IMR-90 (cell line): ENCODE measurements at regions not wholly inside any gene's neighbourhood (a gene's known extent, or its start where the extent isn't known, plus 50 kb on each side); places are given as distances from the start of the nearest gene placed in this dataset.

Source experiments
- ATAC-seq: fragments of 200-7000 bp; cut with Tn5 transposase; 2 replicates; pipeline ENCODE4 v1.9.1; 2020; ENCODE audit warnings: low read depth, mild to moderate bottlenecking, moderate library complexity
- BruUV-seq: library from RNA; stranded (reverse); fragments of 400-500 nt; replicated peaks from 2 replicates; lab custom pipeline; 2021; lab: Mats Ljungman, UMichigan
- CTCF ChIA-PET: fragments of 300-600 bp; formaldehyde crosslinking; extraction: SDS; loops from one replicate; lab custom pipeline; 2021; ENCODE audit warnings: antibody characterized with exemption; lab: Yijun Ruan, JAX
- POLR2A ChIA-PET: fragments of 300-600 bp; sonication (Branson Sonifier 250); formaldehyde crosslinking; loops from one replicate; lab custom pipeline; 2022; ENCODE audit warnings: antibody characterized with exemption; ENCODE audit not compliant: unreplicated experiment; lab: Charles Lee
- DNase-seq: peaks from one replicate; pipeline ENCODE4 v3.0.0; 2013
- H2AFZ ChIP-seq: replicated peaks from 2 replicates; pipeline ENCODE3; 2013; ENCODE audit warnings: low read length, mild to moderate bottlenecking; ENCODE audit not compliant: poor library complexity
- H2AK5ac ChIP-seq: 2 replicates; pipeline ENCODE4 v1.6.1; 2013; ENCODE audit warnings: low read depth, low read length, inconsistent platforms
- H2AK9ac ChIP-seq: replicated peaks from 2 replicates; pipeline ENCODE3; 2013; ENCODE audit warnings: mild to moderate bottlenecking, low read depth, low read length, moderate library complexity; ENCODE audit not compliant: poor library complexity
- H2BK120ac ChIP-seq: 2 replicates; pipeline ENCODE4 v1.6.1; 2013; ENCODE audit warnings: low read depth, low read length, inconsistent platforms
- H2BK15ac ChIP-seq: 3 replicates; pipeline ENCODE4 v1.6.1; 2013; ENCODE audit warnings: low read depth, low read length, inconsistent platforms
- H2BK20ac ChIP-seq: 2 replicates; pipeline ENCODE4 v1.6.1; 2013; ENCODE audit warnings: low read depth, mild to moderate bottlenecking, inconsistent platforms, low read length, moderate library complexity
- H2BK5ac ChIP-seq: 2 replicates; pipeline ENCODE4 v1.6.1; 2013; ENCODE audit warnings: mild to moderate bottlenecking, low read depth, low read length, inconsistent platforms; ENCODE audit not compliant: poor library complexity, severe bottlenecking
- H3K14ac ChIP-seq: replicated peaks from 2 replicates; pipeline ENCODE4 v1.6.1; 2013; ENCODE audit warnings: low read depth, low read length, inconsistent platforms
- H3K18ac ChIP-seq: 2 replicates; pipeline ENCODE4 v1.6.1; 2013; ENCODE audit warnings: low read depth, low read length, control low read depth
- H3K23ac ChIP-seq: 2 replicates; pipeline ENCODE4 v1.6.1; 2013; ENCODE audit warnings: low read depth, low read length, inconsistent platforms
- H3K27ac ChIP-seq: 2 replicates; pipeline ENCODE4 v1.5.1; 2013; ENCODE audit warnings: mild to moderate bottlenecking, control low read depth, low read length; ENCODE audit not compliant: insufficient read depth
- H3K27me3 ChIP-seq: 2 replicates; pipeline ENCODE4 v1.6.1; 2013; ENCODE audit warnings: low read length; ENCODE audit not compliant: control insufficient read depth, insufficient read depth
- H3K36me3 ChIP-seq: 2 replicates; pipeline ENCODE4 v1.6.1; 2013; ENCODE audit warnings: low read length, mixed read lengths; ENCODE audit not compliant: control insufficient read depth, insufficient read depth
- H3K4ac ChIP-seq: 2 replicates; pipeline ENCODE4 v1.6.1; 2013; ENCODE audit warnings: low read depth, low read length, inconsistent platforms
- H3K4me1 ChIP-seq: 2 replicates; pipeline ENCODE4 v1.6.1; 2013; ENCODE audit warnings: low read length, mixed read lengths; ENCODE audit not compliant: control insufficient read depth, insufficient read depth
- H3K4me2 ChIP-seq: 2 replicates; pipeline ENCODE4 v1.6.1; 2013; ENCODE audit warnings: low read depth, mild to moderate bottlenecking, control low read depth, low read length, moderate library complexity
- H3K4me3 ChIP-seq: 2 replicates; pipeline ENCODE4 v1.5.1; 2013; ENCODE audit warnings: low read depth, mild to moderate bottlenecking, control low read depth, low read length, moderate library complexity; ENCODE audit not compliant: insufficient read depth
- H3K56ac ChIP-seq: 2 replicates; pipeline ENCODE4 v1.6.1; 2013; ENCODE audit warnings: low read length, inconsistent platforms; ENCODE audit not compliant: insufficient read depth; ENCODE audit errors: extremely low read depth
- H3K79me1 ChIP-seq, 2 experiments: 2 replicates each; pipeline ENCODE4 v1.6.1; 2013; ENCODE audit warnings: low read length in 2 of 2, inconsistent platforms in 1 of 2, low read depth in 1 of 2
- H3K9ac ChIP-seq: 2 replicates; pipeline ENCODE4 v1.6.1; 2013; ENCODE audit warnings: low read depth, low read length, control low read depth
- H3K9me1 ChIP-seq: 2 replicates; pipeline ENCODE4 v1.6.1; 2013; ENCODE audit warnings: low read length, inconsistent platforms; ENCODE audit not compliant: insufficient read depth
- H3K9me3 ChIP-seq: 2 replicates; pipeline ENCODE4 v1.6.1; 2013; ENCODE audit warnings: low read length; ENCODE audit not compliant: control insufficient read depth, insufficient read depth
- H4K20me1 ChIP-seq: 2 replicates; pipeline ENCODE4 v1.6.1; 2013; ENCODE audit warnings: low read length, inconsistent platforms; ENCODE audit not compliant: insufficient read depth
- H4K5ac ChIP-seq: 2 replicates; pipeline ENCODE4 v1.6.1; 2013; ENCODE audit warnings: mild to moderate bottlenecking, low read depth, low read length, control low read depth
- H4K8ac ChIP-seq, 2 experiments: 2 replicates each; pipeline ENCODE4 v1.6.1; 2013; ENCODE audit warnings: low read depth in 2 of 2, low read length in 2 of 2, control low read depth in 1 of 2, inconsistent platforms in 1 of 2
- H4K91ac ChIP-seq: 2 replicates; pipeline ENCODE4 v1.6.1; 2013; ENCODE audit warnings: low read depth, low read length, inconsistent platforms; ENCODE audit not compliant: insufficient read depth
- BHLHE40 ChIP-seq: fragments of 150-350 bp; IDR thresholded peaks from 2 replicates; pipeline ENCODE4 v1.6.1; 2016; ENCODE audit warnings: mild to moderate bottlenecking, low read depth, low read length
- CEBPB ChIP-seq: IDR thresholded peaks from 2 replicates; pipeline ENCODE4 v1.6.1; 2012; ENCODE audit warnings: low read depth, low read length, improper control_type of control experiment
- CHD1 ChIP-seq: IDR thresholded peaks from 2 replicates; pipeline ENCODE4 v1.6.1; 2012; ENCODE audit warnings: low read depth, low read length, improper control_type of control experiment
- FOS ChIP-seq: fragments of 150-350 bp; IDR thresholded peaks from 2 replicates; pipeline ENCODE4 v1.6.1; 2016; ENCODE audit warnings: low read depth, low read length
- MAZ ChIP-seq: IDR thresholded peaks from 2 replicates; pipeline ENCODE4 v1.6.1; 2012; ENCODE audit warnings: low read depth, mild to moderate bottlenecking, low read length, improper control_type of control experiment, moderate library complexity, borderline replicate concordance
- MXI1 ChIP-seq: IDR thresholded peaks from 2 replicates; pipeline ENCODE4 v1.6.1; 2012; ENCODE audit warnings: low read depth, mild to moderate bottlenecking, low read length, moderate library complexity, borderline replicate concordance
- NFE2L2 ChIP-seq: fragments of 150-350 bp; IDR thresholded peaks from 2 replicates; pipeline ENCODE4 v1.6.1; 2016; ENCODE audit warnings: low read depth, mild to moderate bottlenecking, low read length
- RAD21 ChIP-seq: IDR thresholded peaks from 2 replicates; pipeline ENCODE4 v1.6.1; 2012; ENCODE audit warnings: low read length, improper control_type of control experiment
- RCOR1 ChIP-seq: IDR thresholded peaks from 2 replicates; pipeline ENCODE4 v1.6.1; 2012; ENCODE audit warnings: mild to moderate bottlenecking, low read length, improper control_type of control experiment; ENCODE audit not compliant: insufficient replicate concordance
- RFX5 ChIP-seq: IDR thresholded peaks from 2 replicates; pipeline ENCODE4 v1.8.0; 2012; ENCODE audit warnings: low read depth, mild to moderate bottlenecking, low read length, moderate library complexity
- SMC3 ChIP-seq: fragments of 150-350 bp; IDR thresholded peaks from 2 replicates; pipeline ENCODE4 v1.6.1; 2016; ENCODE audit warnings: low read depth, mild to moderate bottlenecking, antibody characterized with exemption, low read length, moderate library complexity
- WGBS, 2 experiments: methylation state at CpG; one replicate each; pipeline versions ENCODE4 v1.1.5 to v1.1.7; 2013; ENCODE audit warnings: missing lambda C conversion rate in 2 of 2; ENCODE audit not compliant: insufficient read length in 1 of 2; ENCODE audit errors: extremely low coverage in 2 of 2; 5-methylcytosine and 5-hydroxymethylcytosine counted together
- dilution Hi-C: fragments of 300-500 bp; cut with HindIII; formaldehyde crosslinking; loops from one replicate; pipeline ENCODE4 v1.14.3; 2018; ENCODE audit warnings: low sequenced_read_pairs; ENCODE audit not compliant: unreplicated experiment
- in situ Hi-C: fragments of 300-500 bp; cut with MboI; formaldehyde crosslinking; loops from 3 replicates; pipeline ENCODE4 v1.14.3; 2019; ENCODE audit warnings: low sequenced_read_pairs, inconsistent platforms, mixed read lengths
- intact Hi-C: fragments of 100-400 bp; cut with micrococcal nuclease; formaldehyde crosslinking; loops from 2 replicates; pipeline ENCODE4 v1.10.0; 2022
- TF ChIP-seq, protein P1 (sequence below): fragments of 150-350 bp; IDR thresholded peaks from 2 replicates; pipeline ENCODE4 v1.6.1; 2016; ENCODE audit warnings: low read depth, mild to moderate bottlenecking, low read length, moderate library complexity, borderline replicate concordance
- TF ChIP-seq, protein P2 (sequence below): conservative IDR thresholded peaks from 2 replicates; pipeline ENCODE4 v1.5.1; 2012; ENCODE audit warnings: mild to moderate bottlenecking, low read depth, low read length, improper control_type of control experiment
- TF ChIP-seq, protein P3 (sequence below): fragments of 150-350 bp; IDR thresholded peaks from 2 replicates; pipeline ENCODE4 v1.6.1; 2017; ENCODE audit warnings: mild to moderate bottlenecking, antibody characterized with exemption, low read length, low read depth

DNA sequence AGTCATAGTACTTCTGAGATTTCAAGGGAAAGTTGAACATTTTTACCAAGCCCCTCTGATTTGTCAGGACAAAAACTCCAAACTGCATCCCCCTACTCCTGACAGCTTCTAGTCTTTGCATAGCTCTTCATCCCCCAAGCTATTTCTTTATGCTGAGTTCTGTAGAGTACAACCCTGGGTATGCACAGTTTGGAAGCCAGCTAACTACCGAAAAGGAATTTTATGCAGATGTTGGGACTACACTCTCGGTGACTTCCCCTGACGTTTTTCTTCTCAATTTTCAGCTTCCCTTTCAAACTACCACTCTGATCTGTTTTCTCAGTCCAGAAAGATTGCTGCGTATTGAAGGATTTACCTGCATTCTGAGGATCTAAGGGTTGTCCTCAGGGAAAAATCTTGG is 1060.2 kb upstream of the ACVR2A start:
- Histone ChIP-seq H4K20me1 (no peaks in the 10 kb centered on the region), H3K27me3 (no peaks in the 10 kb centered on the region), H3K27ac (no peak overlapping the region), H3K4me1 (no peaks in the 10 kb centered on the region), H2AK5ac (no peak overlapping the region), H3K4ac (no peak overlapping the region), H3K18ac (no peak overlapping the region), H3K23ac (no peak overlapping the region), H2BK20ac (no peak overlapping the region), H3K79me1 (no peaks in the 10 kb centered on the region), H3K4me3 (no peak overlapping the region), H2BK5ac (no peak overlapping the region), H2AFZ (no peak overlapping the region), H3K4me2 (no peak overlapping the region), H3K56ac (no peak overlapping the region), H2BK120ac (no peak overlapping the region), H3K9me3 (no peaks in the 10 kb centered on the region), H2BK15ac (no peak overlapping the region), H3K9ac (no peak overlapping the region), H4K8ac (no peak overlapping the region), H3K9me1 (no peaks in the 10 kb centered on the region), H3K36me3 (no peaks in the 10 kb centered on the region), H4K91ac (no peak overlapping the region), H4K5ac (no peak overlapping the region), H2AK9ac (no peak overlapping the region), H3K14ac (no peak overlapping the region)
- no CpG with 5 or more reads among the region's 4 CpGs for WGBS, 2 experiments
- BruUV-seq = no TSS peak
- ChIA-PET CTCF (no interaction called here), POLR2A (no interaction called here)
- in situ Hi-C loops (no loop called here), intact Hi-C loops (no loop called here), dilution Hi-C loops (no loop called here)
- DNase-seq = no peak
- TF ChIP-seq MAZ (no peak), RCOR1 (no peak), RFX5 (no peak), CHD1 (no peak), FOS (no peak), MXI1 (no peak), CEBPB (no peak), BHLHE40 (no peak), SMC3 (no peak), RAD21 (no peak), NFE2L2 (no peak)
- TF ChIP-seq, protein P1, sequence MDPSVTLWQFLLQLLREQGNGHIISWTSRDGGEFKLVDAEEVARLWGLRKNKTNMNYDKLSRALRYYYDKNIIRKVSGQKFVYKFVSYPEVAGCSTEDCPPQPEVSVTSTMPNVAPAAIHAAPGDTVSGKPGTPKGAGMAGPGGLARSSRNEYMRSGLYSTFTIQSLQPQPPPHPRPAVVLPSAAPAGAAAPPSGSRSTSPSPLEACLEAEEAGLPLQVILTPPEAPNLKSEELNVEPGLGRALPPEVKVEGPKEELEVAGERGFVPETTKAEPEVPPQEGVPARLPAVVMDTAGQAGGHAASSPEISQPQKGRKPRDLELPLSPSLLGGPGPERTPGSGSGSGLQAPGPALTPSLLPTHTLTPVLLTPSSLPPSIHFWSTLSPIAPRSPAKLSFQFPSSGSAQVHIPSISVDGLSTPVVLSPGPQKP = no peak
- TF ChIP-seq, protein P2, sequence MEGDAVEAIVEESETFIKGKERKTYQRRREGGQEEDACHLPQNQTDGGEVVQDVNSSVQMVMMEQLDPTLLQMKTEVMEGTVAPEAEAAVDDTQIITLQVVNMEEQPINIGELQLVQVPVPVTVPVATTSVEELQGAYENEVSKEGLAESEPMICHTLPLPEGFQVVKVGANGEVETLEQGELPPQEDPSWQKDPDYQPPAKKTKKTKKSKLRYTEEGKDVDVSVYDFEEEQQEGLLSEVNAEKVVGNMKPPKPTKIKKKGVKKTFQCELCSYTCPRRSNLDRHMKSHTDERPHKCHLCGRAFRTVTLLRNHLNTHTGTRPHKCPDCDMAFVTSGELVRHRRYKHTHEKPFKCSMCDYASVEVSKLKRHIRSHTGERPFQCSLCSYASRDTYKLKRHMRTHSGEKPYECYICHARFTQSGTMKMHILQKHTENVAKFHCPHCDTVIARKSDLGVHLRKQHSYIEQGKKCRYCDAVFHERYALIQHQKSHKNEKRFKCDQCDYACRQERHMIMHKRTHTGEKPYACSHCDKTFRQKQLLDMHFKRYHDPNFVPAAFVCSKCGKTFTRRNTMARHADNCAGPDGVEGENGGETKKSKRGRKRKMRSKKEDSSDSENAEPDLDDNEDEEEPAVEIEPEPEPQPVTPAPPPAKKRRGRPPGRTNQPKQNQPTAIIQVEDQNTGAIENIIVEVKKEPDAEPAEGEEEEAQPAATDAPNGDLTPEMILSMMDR = no peak
- TF ChIP-seq, protein P3, sequence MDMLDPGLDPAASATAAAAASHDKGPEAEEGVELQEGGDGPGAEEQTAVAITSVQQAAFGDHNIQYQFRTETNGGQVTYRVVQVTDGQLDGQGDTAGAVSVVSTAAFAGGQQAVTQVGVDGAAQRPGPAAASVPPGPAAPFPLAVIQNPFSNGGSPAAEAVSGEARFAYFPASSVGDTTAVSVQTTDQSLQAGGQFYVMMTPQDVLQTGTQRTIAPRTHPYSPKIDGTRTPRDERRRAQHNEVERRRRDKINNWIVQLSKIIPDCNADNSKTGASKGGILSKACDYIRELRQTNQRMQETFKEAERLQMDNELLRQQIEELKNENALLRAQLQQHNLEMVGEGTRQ = no peak
- ATAC-seq = no peak
